ENCODE measurements at regions not wholly inside any gene's neighbourhood (a gene's known extent, or its start where the extent isn't known, plus 50 kb on each side); places are given as distances from the start of the nearest gene placed in this dataset.

DNA sequence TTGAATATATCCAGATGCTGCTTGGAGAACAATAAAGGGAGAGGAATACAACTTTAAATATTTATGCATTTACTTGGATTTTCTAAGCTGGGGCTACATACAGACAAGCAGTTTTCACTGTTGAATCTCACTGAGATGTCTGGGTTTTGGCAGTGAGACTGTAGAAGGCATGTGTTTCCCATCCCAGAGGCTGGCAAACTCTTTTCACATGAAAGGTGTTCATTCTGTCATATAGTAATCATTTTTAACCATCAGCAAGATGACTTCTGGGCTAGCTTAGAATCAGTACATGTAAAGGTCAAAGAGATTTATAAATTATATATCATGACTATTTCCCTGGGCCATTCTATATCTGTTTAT, 218.7 kb upstream of the SGO1 start:
- no peak overlapping the region for H3K4me3 Mint-ChIP-seq
- peaks cover 18% of the 10 kb centered on the region for H3K27me3 Mint-ChIP-seq (ENCODE audit: low read depth)
- no peak overlapping the region for H3K27ac Mint-ChIP-seq (ENCODE audit: unreplicated experiment)
- TF ChIP-seq, protein P1, sequence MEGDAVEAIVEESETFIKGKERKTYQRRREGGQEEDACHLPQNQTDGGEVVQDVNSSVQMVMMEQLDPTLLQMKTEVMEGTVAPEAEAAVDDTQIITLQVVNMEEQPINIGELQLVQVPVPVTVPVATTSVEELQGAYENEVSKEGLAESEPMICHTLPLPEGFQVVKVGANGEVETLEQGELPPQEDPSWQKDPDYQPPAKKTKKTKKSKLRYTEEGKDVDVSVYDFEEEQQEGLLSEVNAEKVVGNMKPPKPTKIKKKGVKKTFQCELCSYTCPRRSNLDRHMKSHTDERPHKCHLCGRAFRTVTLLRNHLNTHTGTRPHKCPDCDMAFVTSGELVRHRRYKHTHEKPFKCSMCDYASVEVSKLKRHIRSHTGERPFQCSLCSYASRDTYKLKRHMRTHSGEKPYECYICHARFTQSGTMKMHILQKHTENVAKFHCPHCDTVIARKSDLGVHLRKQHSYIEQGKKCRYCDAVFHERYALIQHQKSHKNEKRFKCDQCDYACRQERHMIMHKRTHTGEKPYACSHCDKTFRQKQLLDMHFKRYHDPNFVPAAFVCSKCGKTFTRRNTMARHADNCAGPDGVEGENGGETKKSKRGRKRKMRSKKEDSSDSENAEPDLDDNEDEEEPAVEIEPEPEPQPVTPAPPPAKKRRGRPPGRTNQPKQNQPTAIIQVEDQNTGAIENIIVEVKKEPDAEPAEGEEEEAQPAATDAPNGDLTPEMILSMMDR (conservative IDR thresholded peaks at IDR 0.05) = no peak
- peaks cover 10% of the 10 kb centered on the region for H3K4me1 Mint-ChIP-seq
- H3K36me3 Mint-ChIP-seq (ENCODE audit: low read depth) = no peaks in the 10 kb centered on the region
- no peak for DNase-seq (ENCODE audit: low read depth, low spot score)
- H3K9me3 Mint-ChIP-seq = no peaks in the 10 kb centered on the region

DNA sequence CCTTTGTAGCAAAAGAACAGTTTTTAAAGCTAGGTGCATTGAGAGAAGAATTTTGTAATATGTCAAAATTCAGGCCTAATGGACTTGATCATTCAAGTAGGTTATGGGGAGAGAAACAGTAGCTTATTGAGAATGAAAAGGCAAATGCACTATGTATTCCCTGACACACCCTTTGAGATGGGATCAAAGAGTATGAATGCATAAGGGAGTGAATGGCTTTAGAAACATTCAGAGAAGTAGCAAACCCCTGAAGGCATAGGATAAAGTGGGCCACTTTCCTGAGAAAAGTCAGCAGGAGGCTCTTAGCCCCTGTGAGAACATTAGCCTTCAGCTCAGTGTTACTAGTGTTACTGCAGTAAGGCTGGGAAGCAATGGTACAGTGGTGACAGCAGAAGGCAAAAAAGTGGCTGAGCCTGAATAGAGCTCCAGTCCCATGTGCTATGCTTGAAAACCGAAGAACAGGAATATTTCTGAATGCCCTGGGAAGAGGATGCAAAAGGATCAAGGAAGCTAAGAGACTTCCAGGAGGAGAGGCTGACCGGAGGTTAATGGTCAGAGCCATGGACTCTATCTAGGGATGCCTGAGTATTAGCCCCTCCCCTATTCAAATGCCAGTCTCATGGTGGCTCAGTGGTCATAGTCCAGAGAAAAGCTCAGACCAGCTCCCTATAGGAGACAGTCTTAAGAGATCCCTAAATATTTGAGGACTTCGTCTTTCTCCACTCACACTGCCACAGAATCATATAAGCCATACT, 218.2 kb upstream of the SGO1 start:
- Mint-ChIP-seq H3K4me3 (no peak overlapping the region), H3K4me1 (peaks cover 10% of the 10 kb centered on the region), H3K27ac (ENCODE audit: unreplicated experiment) (no peak overlapping the region), H3K9me3 (no peaks in the 10 kb centered on the region), H3K27me3 (ENCODE audit: low read depth) (peaks cover 21% of the 10 kb centered on the region), H3K36me3 (ENCODE audit: low read depth) (no peaks in the 10 kb centered on the region)
- DNase-seq (ENCODE audit: low read depth, low spot score) = no peak
- TF ChIP-seq, protein P1 (conservative IDR thresholded peaks at IDR 0.05) = no peak

DNA sequence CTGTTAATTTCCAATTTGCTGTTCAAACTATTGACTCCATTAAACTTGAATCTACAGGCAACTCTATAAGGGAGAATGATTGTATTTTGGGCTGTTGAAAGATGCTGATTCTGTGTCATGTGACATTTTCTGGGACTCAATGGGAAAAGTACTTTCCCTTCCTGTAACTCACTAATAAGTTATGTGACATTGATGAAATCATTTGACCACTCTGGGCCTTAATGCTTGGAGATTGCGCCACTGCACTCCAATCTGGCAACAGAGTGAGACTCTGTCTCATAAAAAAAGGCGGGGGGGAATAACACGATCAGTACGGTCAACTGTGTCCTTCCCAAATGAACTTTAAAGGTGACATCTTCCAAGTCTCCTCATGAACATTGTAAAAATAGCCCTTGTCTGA, 215.2 kb upstream of the SGO1 start:
- H3K9me3 Mint-ChIP-seq = no peaks in the 10 kb centered on the region
- peaks cover 10% of the 10 kb centered on the region for H3K4me1 Mint-ChIP-seq
- peaks cover 33% of the 10 kb centered on the region for H3K27me3 Mint-ChIP-seq (ENCODE audit: low read depth)
- H3K36me3 Mint-ChIP-seq (ENCODE audit: low read depth) = no peaks in the 10 kb centered on the region
- no peak overlapping the region for H3K27ac Mint-ChIP-seq (ENCODE audit: unreplicated experiment)
- no peak for DNase-seq (ENCODE audit: low read depth, low spot score)
- no peak overlapping the region for H3K4me3 Mint-ChIP-seq
- TF ChIP-seq, protein P1 (conservative IDR thresholded peaks at IDR 0.05) = no peak

DNA sequence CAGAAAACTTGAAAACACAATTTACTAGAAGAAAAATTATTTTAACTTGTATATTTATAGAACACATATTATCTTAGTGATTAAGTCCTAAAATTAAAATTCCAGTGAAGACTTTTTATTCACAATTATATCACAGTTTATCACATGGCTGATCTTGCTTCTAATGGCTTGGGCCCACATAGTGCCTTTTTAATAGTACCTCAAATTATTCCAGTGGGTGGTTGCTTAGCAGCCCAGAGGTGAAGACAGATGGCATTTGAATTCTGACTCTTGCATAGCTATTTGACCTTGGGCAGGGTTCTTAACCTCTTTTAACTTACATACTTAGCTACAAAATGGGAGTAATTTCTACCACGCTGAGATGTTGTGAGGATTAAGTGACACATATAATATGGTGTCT, 214.7 kb upstream of the SGO1 start:
- no peaks in the 10 kb centered on the region for H3K9me3 Mint-ChIP-seq
- peaks cover 34% of the 10 kb centered on the region for H3K27me3 Mint-ChIP-seq (ENCODE audit: low read depth)
- H3K4me1 Mint-ChIP-seq = peaks cover 10% of the 10 kb centered on the region
- TF ChIP-seq, protein P1 (conservative IDR thresholded peaks at IDR 0.05) = no peak
- no peak for DNase-seq (ENCODE audit: low read depth, low spot score)
- no peaks in the 10 kb centered on the region for H3K36me3 Mint-ChIP-seq (ENCODE audit: low read depth)
- H3K4me3 Mint-ChIP-seq = no peak overlapping the region
- no peak overlapping the region for H3K27ac Mint-ChIP-seq (ENCODE audit: unreplicated experiment)

DNA sequence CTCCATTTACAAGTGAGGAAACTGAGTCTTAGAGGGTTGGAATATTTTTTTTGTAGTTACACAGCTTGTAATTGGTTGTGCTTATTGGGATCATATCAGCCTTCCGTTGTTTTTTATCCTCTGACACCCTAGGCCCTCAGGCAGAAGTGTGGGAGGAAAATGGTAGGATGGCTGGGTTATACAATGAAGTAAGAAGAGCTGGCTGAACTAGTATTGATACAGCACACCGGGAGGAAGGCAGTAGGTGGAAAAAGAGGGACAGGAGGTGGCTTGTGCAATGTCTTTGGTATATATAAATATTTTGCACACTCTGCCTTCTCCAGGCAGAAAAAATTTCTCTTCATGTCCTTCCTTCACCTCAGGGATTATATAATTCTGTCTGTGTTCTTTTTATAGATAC, 214.3 kb upstream of the SGO1 start:
- H3K9me3 Mint-ChIP-seq = no peaks in the 10 kb centered on the region
- H3K27ac Mint-ChIP-seq (ENCODE audit: unreplicated experiment) = no peak overlapping the region
- DNase-seq (ENCODE audit: low read depth, low spot score) = no peak
- TF ChIP-seq, protein P1 (conservative IDR thresholded peaks at IDR 0.05) = no peak
- peaks cover 34% of the 10 kb centered on the region for H3K27me3 Mint-ChIP-seq (ENCODE audit: low read depth)
- H3K36me3 Mint-ChIP-seq (ENCODE audit: low read depth) = no peaks in the 10 kb centered on the region
- H3K4me3 Mint-ChIP-seq = no peak overlapping the region
- H3K4me1 Mint-ChIP-seq = peaks cover 10% of the 10 kb centered on the region

Data from neural crest cell (in vitro differentiated cells).